ENCODE measurements at regions not wholly inside any gene's neighbourhood (a gene's known extent, or its start where the extent isn't known, plus 50 kb on each side); places are given as distances from the start of the nearest gene placed in this dataset.

DNA sequence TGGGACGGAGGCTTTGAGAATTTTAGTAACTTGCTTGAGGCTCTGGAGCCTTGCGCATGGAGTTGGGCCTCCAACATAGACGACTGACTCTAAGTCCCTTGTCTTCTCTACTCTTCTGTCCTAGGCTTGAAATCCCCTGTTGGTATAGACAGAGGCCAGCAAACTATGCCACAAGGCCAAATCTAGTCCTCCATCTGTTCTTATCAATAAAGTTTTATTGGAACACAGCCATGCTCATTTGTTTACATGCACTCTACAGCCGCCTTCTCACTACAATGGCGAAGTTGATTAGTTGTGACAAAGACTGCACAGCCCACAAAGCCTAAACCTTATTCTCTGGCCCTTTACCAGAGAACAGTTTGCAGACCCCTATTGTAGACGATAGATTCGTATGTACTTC, 174.1 kb upstream of the ZFP64 start:
- ChIA-PET POLR2A (no interaction called here), CTCF (interaction anchor here (1.1 kb wide), 1 partner anchor 14 kb away, joined by 3 read pairs; no protein-coding TSS in a partner anchor), RAD21 (ENCODE audit: unreplicated experiment) (no interaction called here), SMC1A (ENCODE audit: uncharacterized antibody, unreplicated experiment) (no interaction called here)
- Histone ChIP-seq H3K36me3 (ENCODE audit: control insufficient read depth in 2 of 2, insufficient read depth in 2 of 2, low read length in 1 of 2) (no peaks in the 10 kb centered on the region), H4K20me1 (ENCODE audit: control insufficient read depth, insufficient read depth) (no peaks in the 10 kb centered on the region), H3K4me1 (ENCODE audit: control insufficient read depth, insufficient read depth, low read length) (no peaks in the 10 kb centered on the region), H3K27me3 (replicated peaks in 1 of 2; ENCODE audit: control insufficient read depth in 2 of 2, insufficient read depth in 2 of 2, low read length in 1 of 2) (no peaks in the 10 kb centered on the region), H3K9me3 (replicated peaks; ENCODE audit: control insufficient read depth, insufficient read depth, low read length) (no peaks in the 10 kb centered on the region), H3K4me3 (no peak overlapping the region), H2AFZ (ENCODE audit: control insufficient read depth, low read depth, low read length) (no peak overlapping the region), H3K9ac (ENCODE audit: control insufficient read depth, insufficient read depth, low read length) (no peak overlapping the region), H3K79me2 (ENCODE audit: control insufficient read depth, insufficient read depth, low read length) (no peaks in the 10 kb centered on the region), H3K4me2 (ENCODE audit: control insufficient read depth, insufficient read depth) (no peak overlapping the region), H3K27ac (ENCODE audit: control insufficient read depth, insufficient read depth) (no peak overlapping the region)
- in situ Hi-C loops (cut with MboI) (no loop called here), intact Hi-C loops (cut with micrococcal nuclease; ENCODE audit: unreplicated experiment) (no loop called here)
- TF ChIP-seq, protein P1, sequence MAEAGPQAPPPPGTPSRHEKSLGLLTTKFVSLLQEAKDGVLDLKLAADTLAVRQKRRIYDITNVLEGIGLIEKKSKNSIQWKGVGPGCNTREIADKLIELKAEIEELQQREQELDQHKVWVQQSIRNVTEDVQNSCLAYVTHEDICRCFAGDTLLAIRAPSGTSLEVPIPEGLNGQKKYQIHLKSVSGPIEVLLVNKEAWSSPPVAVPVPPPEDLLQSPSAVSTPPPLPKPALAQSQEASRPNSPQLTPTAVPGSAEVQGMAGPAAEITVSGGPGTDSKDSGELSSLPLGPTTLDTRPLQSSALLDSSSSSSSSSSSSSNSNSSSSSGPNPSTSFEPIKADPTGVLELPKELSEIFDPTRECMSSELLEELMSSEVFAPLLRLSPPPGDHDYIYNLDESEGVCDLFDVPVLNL (IDR thresholded peaks at IDR 0.05; ENCODE audit: low read depth, low read length): no peak
- TF ChIP-seq NBN (IDR thresholded peaks at IDR 0.05): no peak
- TF ChIP-seq CHD4 (IDR thresholded peaks at IDR 0.05): no peak
- TF ChIP-seq MTA2 (IDR thresholded peaks at IDR 0.05; ENCODE audit: low read depth): no peak
- TF ChIP-seq, protein P2, sequence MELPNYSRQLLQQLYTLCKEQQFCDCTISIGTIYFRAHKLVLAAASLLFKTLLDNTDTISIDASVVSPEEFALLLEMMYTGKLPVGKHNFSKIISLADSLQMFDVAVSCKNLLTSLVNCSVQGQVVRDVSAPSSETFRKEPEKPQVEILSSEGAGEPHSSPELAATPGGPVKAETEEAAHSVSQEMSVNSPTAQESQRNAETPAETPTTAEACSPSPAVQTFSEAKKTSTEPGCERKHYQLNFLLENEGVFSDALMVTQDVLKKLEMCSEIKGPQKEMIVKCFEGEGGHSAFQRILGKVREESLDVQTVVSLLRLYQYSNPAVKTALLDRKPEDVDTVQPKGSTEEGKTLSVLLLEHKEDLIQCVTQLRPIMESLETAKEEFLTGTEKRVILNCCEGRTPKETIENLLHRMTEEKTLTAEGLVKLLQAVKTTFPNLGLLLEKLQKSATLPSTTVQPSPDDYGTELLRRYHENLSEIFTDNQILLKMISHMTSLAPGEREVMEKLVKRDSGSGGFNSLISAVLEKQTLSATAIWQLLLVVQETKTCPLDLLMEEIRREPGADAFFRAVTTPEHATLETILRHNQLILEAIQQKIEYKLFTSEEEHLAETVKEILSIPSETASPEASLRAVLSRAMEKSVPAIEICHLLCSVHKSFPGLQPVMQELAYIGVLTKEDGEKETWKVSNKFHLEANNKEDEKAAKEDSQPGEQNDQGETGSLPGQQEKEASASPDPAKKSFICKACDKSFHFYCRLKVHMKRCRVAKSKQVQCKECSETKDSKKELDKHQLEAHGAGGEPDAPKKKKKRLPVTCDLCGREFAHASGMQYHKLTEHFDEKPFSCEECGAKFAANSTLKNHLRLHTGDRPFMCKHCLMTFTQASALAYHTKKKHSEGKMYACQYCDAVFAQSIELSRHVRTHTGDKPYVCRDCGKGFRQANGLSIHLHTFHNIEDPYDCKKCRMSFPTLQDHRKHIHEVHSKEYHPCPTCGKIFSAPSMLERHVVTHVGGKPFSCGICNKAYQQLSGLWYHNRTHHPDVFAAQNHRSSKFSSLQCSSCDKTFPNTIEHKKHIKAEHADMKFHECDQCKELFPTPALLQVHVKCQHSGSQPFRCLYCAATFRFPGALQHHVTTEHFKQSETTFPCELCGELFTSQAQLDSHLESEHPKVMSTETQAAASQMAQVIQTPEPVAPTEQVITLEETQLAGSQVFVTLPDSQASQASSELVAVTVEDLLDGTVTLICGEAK (IDR thresholded peaks at IDR 0.05; ENCODE audit: borderline replicate concordance): peak; percentile 54; the same call in 1 of the 2 replicates
- TF ChIP-seq, protein P3, sequence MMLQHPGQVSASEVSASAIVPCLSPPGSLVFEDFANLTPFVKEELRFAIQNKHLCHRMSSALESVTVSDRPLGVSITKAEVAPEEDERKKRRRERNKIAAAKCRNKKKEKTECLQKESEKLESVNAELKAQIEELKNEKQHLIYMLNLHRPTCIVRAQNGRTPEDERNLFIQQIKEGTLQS (IDR thresholded peaks at IDR 0.05; ENCODE audit: borderline replicate concordance, extremely low read depth, low read depth, low read length): no peak
- TF ChIP-seq SMARCA5 (IDR thresholded peaks at IDR 0.05): no peak
- FAIRE-seq (no peak), ATAC-seq (no peak), DNase-seq (ENCODE audit: low read depth, low spot score) (no peak)
- no TSS peak for BruUV-seq (replicated peaks)
- 58% methylated on average over 7 of the region's 7 CpGs for WGBS (ENCODE audit: insufficient coverage, insufficient replicate concordance, low lambda C conversion rate, missing lambda C conversion rate)

Measured in GM12878 (cell line).